GM19455 (cell line): ENCODE measurements at regions not wholly inside any gene's neighbourhood (a gene's known extent, or its start where the extent isn't known, plus 50 kb on each side); places are given as distances from the start of the nearest gene placed in this dataset.

Source experiments
- ATAC-seq: cut with Tn5 transposase; IDR thresholded peaks from one replicate; pipeline ENCODE4 v1.9.1; 2021; ENCODE audit not compliant: unreplicated experiment

DNA sequence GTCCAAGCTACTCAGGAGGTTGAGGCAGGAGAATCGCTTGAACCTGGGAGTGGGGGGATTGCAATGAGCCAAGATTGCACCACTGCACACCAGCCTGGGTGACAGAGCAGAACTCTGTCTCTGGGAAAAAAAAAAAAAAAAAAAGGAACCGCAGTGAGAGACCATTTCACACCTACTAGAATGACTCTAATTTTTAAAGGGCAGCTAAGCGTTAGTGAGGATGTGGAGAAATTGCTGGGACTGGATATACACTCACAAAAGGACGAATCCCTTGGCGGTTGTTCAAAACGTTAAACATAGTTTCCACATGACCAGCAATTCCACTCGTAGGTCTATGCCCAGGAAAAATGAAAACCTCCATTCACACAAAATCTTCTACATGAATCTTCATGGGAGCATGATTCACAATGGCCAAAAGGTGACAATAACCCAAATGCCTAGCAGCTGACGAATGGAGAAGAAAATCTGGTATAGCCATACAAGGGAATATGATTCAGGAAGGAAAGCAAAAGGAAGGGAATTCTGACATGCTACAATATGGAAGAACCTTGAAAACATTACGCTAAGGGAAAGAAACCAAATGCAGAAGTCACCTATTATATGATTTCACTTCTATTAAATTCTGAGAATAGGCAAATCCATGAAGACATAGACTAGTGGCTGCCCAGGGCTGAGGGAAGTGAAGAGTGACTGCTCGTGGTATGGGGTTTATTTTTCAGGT is 127.0 kb downstream of the CHSY1 start:
- ATAC-seq: no peak

DNA sequence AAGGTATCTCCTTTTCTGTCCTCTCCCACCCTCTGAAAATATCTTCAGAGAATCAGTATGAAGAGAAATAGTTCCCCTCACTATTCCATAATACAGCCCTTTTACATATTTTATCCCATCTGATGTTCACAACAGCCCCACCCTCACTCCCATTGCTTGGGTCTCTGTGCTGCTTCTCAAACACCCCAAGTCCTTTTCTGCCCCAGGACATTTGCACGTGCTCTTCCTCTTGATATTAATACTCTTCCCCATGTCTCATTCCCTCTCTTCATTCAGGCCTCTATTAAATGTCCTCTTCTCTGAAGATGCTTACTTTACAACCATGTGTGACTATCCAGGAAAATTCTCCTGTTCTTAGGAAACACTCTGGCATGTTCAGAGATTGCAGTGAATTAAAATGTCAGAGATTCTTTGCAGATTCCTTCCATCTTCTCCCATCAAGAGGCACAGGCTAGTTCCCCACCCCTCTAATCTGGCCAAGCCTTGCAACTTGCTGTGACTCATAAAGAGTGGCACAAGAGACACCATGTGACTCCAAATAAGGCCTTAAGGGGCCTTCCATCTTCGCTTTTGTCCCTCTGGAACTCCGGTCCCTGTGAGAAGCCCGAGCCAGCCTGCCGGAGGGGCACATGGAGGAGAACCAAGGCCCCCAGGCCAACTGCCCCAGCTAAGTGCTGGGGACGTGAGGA is 128.5 kb downstream of the CHSY1 start:
- no peak for ATAC-seq

DNA sequence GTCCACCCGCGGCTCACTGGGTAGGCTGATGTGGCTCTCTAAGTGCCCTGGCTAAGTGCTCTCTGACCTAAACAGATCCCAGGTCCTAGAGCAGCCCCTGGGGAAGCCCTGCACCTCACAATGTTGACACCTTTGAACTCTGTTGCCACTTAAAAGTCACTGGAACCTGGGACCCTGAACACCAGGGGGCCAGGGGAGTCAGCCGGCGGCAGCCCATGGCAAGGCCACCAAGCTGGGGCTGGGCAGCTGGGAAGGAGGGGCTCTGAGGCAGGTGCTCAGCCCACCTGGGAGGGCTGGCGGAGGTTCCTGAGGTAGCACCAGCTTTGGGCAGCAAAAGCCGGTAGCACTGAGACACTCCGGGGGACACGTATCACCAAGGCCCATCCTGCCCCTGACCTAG is 129.0 kb downstream of the CHSY1 start:
- ATAC-seq: no peak

DNA sequence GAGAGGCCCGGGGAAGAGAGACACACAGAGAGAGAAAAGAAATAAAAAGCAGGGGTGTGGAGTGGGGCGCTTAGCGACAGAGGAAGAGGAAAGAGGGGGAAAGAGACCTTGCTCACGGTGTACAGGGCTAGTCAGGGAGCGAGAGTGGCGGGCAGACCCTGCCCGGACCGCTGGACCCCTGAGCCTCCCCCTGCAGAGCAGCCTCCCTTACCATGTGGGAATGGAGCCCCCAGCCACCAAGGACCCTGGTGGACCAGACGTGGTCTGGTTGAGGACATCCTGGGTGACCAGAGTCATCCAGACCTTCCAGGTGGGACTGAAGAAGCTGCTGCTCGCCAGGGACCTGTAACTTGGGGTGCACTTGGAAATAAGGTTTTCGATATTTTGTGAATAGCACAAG is 129.6 kb downstream of the CHSY1 start:
- ATAC-seq: no peak

DNA sequence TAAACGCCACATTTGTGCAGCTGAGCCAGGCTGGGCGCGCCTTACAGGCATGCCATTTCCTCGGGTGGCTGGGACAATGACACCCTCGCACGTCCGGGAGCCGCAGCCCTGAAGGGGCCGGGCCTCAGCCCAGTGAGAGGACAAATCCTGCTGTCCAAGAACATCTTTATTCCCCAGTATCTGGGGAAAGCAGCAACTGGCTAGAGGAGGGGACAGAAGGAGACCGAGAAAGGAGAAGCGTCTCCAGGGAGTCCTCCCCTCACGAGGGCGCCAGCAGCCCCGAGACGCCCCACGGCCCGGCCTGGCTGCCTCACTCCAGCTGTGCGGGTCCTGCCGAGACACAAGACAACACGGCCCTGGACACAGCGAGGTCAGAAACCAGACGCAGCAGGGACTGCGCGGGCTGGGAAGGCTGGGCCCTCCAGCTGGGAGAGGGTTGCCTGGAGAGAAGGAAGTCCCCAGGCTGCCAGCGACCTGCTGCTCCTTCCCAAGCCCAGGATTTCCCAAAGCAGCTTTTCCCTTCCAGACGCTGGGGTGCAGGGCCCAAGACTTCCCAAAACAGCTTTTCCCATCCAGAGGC is 130.2 kb downstream of the CHSY1 start:
- ATAC-seq: peak; percentile 70

DNA sequence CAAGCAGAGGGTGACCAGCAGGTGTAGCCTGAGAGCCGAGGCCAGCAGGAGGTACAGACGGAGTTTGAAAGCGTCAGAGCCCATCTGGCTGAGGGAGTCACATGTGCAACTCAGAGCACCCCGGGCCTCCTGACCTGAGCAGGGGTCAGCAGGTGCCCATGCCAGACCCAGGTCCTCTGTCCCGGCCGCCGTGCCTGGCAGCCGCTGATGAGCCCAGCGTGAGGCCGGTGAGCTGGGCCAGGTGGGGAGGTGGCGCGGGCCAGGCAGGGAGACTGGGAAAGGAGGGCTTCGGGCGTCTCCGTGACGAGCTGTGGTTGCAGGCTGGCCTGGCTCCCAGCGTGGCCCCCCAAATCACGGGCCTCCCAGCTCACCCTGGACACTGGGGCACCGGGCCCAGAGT is 130.9 kb downstream of the CHSY1 start:
- no peak for ATAC-seq

DNA sequence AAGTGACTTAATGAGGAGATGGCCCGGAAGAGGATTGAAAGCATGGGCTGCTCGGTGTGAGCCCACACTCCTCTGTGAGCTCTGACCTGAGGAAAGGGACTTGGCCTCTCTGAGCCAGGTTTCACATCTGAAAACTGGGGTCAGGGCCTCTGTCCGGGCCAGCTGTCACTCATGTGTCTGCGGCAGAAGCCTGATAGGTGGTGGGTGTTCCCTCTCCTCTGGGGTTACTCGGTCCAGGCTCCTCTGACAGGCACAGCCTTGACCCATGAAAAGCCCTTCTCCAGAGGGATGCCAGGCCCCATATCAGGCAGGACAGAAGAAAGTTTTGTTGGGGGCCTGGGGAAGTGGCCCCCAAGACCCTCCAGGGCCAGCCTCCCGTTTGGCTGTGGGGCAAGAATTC is 131.4 kb downstream of the CHSY1 start:
- ATAC-seq: no peak
